Inflammatory macrophage treated with lipopolysaccharide for 1 hour (primary cell): ENCODE measurements at regions not wholly inside any gene's neighbourhood (a gene's known extent, or its start where the extent isn't known, plus 50 kb on each side); places are given as distances from the start of the nearest gene placed in this dataset.
"Not testable (repeated sequence)": the region's sequence is repeated elsewhere in the genome, so short reads cannot be mapped to it uniquely, and the experiment has no call there.

ENCODE experiments used
- DNase-seq, 2 donors: peaks; one replicate each; pipeline ENCODE4 v3.0.0-alpha.2; 2020 to 2022

- no peak for DNase-seq
Measured at GRCh38 chr1:101121975-101122374, 96.4 kb upstream of the DPH5 start.

GRCh38 chr1:101121504-101121903 lies 95.9 kb upstream of the DPH5 start:
- DNase-seq = no peak

- DNase-seq = no peak
Measured at GRCh38 chr1:101120868-101121267, 95.3 kb upstream of the DPH5 start.

- no peak for DNase-seq
Measured at GRCh38 chr1:101119289-101119688, 93.7 kb upstream of the DPH5 start.

GRCh38 chr1:101116006-101116405 lies 90.4 kb upstream of the DPH5 start:
- DNase-seq = peak; percentile 11 to 27

GRCh38 chr1:101115112-101115511 lies 89.5 kb upstream of the DPH5 start:
- DNase-seq = no peak

GRCh38 chr1:101114128-101114527 lies 88.5 kb upstream of the DPH5 start:
- not testable (repeated sequence) for DNase-seq

GRCh38 chr1:101112051-101112780 lies 86.6 kb upstream of the DPH5 start:
- peak; percentile 9 to 32 for DNase-seq

- no peak for DNase-seq
Measured at GRCh38 chr1:101111461-101111860, 85.9 kb upstream of the DPH5 start.

GRCh38 chr1:101109791-101110190 lies 84.2 kb upstream of the DPH5 start:
- no peak for DNase-seq

GRCh38 chr1:101108111-101108500 lies 82.5 kb upstream of the DPH5 start:
- DNase-seq = no peak

- no peak for DNase-seq
Measured at GRCh38 chr1:101107496-101108110, 82.0 kb upstream of the DPH5 start.

GRCh38 chr1:101105877-101106276 lies 80.3 kb upstream of the DPH5 start:
- DNase-seq = no peak

GRCh38 chr1:101102426-101103156 lies 77.0 kb upstream of the DPH5 start:
- no peak for DNase-seq

- DNase-seq = peak in 1 of 2 donors; percentile 11
Measured at GRCh38 chr1:101101360-101101759, 75.8 kb upstream of the DPH5 start.

- DNase-seq = no peak
Measured at GRCh38 chr1:101100674-101101073, 75.1 kb upstream of the DPH5 start.

GRCh38 chr1:101098907-101099306 lies 73.3 kb upstream of the DPH5 start:
- DNase-seq = no peak

- no peak for DNase-seq
Measured at GRCh38 chr1:101098327-101098726, 72.7 kb upstream of the DPH5 start.

- no peak for DNase-seq
Measured at GRCh38 chr1:101089613-101090338, 64.2 kb upstream of the DPH5 start.

- no peak for DNase-seq
Measured at GRCh38 chr1:101088431-101088830, 62.8 kb upstream of the DPH5 start.

- no peak for DNase-seq
Measured at GRCh38 chr1:101086783-101087182, 61.2 kb upstream of the DPH5 start.

- no peak for DNase-seq
Measured at GRCh38 chr1:101081496-101082488, 56.2 kb upstream of the DPH5 start.
